ENCODE measurements at regions not wholly inside any gene's neighbourhood (a gene's known extent, or its start where the extent isn't known, plus 50 kb on each side); places are given as distances from the start of the nearest gene placed in this dataset.

GRCh38 chr16:11476676-11477075 lies 110.0 kb downstream of the LITAF start:
- TF ChIP-seq CTCF (IDR thresholded peaks at IDR 0.05) (no peak), POLR2A (IDR thresholded peaks at IDR 0.05) (no peak)

Data from uterus (tissue), 2 donors.